Right renal pelvis (tissue), 4 donors: ENCODE measurements at regions not wholly inside any gene's neighbourhood (a gene's known extent, or its start where the extent isn't known, plus 50 kb on each side); places are given as distances from the start of the nearest gene placed in this dataset.

Experiments
- DNase-seq, 4 donors: peaks; one replicate each; pipeline ENCODE4 v3.0.0-alpha.2; 2013; ENCODE audit warnings: low read depth in 4 of 4, low spot score in 3 of 4, missing footprints in 1 of 4

- no peak for DNase-seq
Measured at GRCh38 chr2:15775753-15776628, 164.4 kb upstream of the MYCN start.

GRCh38 chr2:15776629-15776919 is 163.8 kb upstream of the MYCN start:
- no peak for DNase-seq

- DNase-seq, result no peak
Measured at GRCh38 chr2:15776992-15777702, 163.2 kb upstream of the MYCN start.

GRCh38 chr2:15777795-15778371 is 162.5 kb upstream of the MYCN start:
- DNase-seq, result no peak

- no peak for DNase-seq
Measured at GRCh38 chr2:15778529-15779219, 161.7 kb upstream of the MYCN start.

GRCh38 chr2:15779381-15780041 is 160.8 kb upstream of the MYCN start:
- no peak for DNase-seq

GRCh38 chr2:15780234-15780633 is 160.1 kb upstream of the MYCN start:
- no peak for DNase-seq

- no peak for DNase-seq
Measured at GRCh38 chr2:15780912-15781574, 159.3 kb upstream of the MYCN start.

GRCh38 chr2:15782009-15782751 is 158.2 kb upstream of the MYCN start:
- DNase-seq, result no peak

- DNase-seq, result no peak
Measured at GRCh38 chr2:15782769-15783294, 157.5 kb upstream of the MYCN start.

- DNase-seq, result no peak
Measured at GRCh38 chr2:15783489-15783888, 156.9 kb upstream of the MYCN start.

GRCh38 chr2:15784106-15784885 is 156.1 kb upstream of the MYCN start:
- no peak for DNase-seq

- DNase-seq, result no peak
Measured at GRCh38 chr2:15784886-15785801, 155.2 kb upstream of the MYCN start.

- no peak for DNase-seq
Measured at GRCh38 chr2:15786003-15786654, 154.2 kb upstream of the MYCN start.

GRCh38 chr2:15786901-15787300 is 153.4 kb upstream of the MYCN start:
- DNase-seq, result no peak

GRCh38 chr2:15787535-15788454 is 152.6 kb upstream of the MYCN start:
- no peak for DNase-seq
